HG02763 (cell line): ENCODE measurements at regions not wholly inside any gene's neighbourhood (a gene's known extent, or its start where the extent isn't known, plus 50 kb on each side); places are given as distances from the start of the nearest gene placed in this dataset.

Experiments used
- ATAC-seq: cut with Tn5 transposase; IDR thresholded peaks from one replicate; pipeline ENCODE4 v1.9.1; 2021; ENCODE audit warnings: mild to moderate bottlenecking, moderate library complexity; ENCODE audit not compliant: unreplicated experiment

DNA sequence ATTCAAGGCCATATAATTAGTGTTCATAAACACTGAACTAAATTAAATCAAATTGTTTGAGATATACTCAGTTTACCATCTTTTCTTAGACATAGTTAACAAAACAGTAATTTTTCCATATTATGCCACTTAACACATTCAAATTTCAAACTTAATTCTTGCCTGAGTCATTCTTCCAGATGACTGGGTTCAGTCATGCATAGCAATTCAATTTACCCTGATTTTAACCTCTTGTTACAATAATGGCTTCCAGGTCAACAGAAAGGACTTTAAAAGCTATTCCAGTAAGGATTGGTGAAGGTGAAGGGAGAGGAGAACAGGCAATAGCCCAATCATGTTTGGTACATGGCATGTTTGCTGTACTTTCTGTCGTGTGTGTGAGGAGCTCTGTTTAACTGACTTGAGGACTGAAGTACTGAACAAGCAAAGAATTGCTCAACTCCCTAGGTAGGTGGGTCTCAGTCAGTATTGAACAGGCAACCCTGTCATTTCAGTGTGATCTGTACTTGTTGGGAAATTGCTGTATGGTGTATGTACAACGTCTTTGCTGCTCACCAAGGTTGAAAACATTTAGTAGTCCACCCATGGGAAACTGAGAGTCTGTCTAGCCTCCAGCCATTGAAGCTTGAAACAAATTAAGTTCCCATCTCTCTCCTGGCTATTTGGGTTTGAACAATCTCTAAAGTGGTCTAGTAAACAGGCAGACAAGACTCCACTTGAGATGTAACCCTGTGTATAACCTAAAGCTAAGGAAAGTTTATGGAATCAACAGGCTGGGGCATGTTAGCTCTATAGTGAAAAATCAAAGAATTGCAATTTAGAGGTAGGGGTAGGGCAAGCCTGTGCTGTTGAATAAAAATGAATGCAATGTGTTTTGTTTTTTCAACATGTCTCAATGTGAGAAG, 327.2 kb downstream of the BTG1 start:
- ATAC-seq = no peak

DNA sequence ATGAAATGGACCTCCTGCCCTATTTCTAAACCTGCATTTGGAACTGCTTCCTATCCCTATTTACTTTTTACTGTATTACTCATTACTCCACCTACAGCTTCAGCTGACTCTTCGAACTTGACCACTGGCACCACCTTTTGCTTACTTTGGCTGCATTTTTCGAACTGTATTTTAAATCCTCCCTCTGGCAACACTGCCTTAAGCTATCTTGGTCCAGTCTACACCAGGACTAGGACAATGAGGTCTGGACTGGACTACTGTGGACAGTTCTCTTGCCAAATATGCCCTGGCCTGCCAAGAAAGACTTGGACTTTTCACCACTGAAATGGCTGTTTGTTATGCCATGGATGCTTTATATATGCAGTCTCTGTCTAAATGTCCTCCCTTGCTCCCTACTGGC, 328.1 kb downstream of the BTG1 start:
- no peak for ATAC-seq

DNA sequence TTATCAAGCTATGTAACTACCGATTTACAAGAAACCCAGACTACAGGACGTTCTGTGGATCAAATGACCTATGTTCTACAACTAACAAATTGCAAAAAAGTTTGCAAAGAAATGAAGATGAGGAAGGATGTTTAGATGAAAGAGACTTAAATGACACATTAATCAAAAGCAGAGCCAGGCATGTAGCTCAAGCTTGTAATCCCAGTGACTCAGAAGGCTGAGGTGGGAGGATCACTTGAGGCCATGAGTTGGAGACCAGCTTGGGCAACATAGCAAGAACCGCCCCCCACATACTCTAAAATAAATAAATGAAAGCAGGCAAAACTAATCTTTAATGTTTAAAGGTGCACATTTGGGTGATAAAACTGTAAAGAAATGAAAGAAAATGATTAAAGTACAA, 331.9 kb downstream of the BTG1 start:
- no peak for ATAC-seq

DNA sequence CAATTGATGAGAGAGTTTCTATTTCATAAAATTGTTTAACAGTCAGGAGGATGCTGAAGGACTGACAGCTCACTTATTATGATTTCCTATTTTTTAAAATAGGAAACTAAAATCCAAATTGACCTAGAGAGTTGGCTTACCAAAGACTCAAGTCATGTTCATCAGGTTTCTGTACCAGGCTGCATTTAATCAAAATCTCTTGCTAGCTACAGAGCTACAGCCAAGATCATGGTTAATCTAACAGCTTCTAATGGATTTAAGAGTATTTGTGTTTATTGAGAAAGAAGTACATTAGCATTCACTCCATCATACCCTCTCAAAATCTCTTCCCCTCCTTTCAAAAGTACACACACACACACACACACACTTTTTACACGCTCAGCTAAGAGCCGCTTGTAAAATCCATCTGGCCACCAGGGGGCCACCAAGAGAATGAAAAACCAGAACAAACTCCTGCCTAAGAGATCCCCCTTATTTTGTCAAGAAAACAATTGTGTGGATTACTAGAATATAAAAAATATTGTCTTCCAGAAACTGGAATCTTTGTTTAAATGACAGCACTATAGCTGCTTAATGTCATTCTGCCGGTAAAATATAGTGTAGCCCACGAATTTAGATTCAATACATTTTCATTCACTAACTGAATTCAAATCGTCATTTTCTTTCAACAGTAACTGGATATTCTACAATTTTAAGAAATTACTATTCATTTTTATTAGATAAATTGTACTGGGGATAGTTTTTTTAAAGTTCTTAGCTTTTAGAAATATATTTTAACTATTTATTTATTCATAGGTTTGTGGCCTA, 334.0 kb downstream of the BTG1 start:
- ATAC-seq = peak; percentile 84

DNA sequence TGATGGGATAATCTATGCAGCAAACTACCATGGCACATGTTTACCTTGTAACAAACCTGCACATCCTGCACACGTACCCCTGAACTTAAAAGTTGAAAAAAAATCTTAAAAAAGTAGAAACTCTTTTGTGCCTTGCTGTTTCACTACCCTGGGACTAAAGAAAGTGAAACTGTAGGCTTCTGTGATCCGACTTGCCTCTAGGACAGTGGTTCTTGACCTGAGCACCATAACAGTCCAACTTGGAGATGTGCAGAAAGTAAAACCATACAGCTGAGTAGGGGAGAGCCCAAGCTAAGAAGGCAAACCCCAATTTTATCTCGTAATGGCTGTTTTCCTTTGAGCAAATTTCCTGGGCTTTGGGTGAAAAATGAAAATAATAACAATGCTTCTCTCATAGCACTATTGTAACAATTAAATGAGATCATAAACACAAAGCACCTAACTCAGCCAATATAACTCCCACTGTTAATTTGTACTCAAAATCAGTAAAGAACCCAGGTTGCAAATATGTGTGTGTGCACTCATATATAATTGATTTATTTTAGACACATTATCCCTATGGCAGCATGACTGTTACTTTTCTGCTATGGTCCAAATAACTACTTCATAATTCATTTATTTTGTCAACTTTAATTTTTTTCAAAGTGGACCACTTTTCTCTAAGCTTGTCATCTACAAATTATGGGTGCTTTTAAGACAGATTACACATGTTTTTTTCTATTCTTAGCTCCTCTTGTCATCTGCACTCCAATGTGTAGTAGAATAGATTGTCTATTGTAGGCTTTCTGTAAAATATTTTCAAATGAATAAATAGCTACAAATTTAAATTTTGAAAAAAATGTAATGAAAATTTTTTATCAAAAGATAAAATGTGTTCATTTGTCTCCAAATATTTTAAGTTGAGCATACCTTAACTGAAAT, 334.9 kb downstream of the BTG1 start:
- ATAC-seq = no peak

DNA sequence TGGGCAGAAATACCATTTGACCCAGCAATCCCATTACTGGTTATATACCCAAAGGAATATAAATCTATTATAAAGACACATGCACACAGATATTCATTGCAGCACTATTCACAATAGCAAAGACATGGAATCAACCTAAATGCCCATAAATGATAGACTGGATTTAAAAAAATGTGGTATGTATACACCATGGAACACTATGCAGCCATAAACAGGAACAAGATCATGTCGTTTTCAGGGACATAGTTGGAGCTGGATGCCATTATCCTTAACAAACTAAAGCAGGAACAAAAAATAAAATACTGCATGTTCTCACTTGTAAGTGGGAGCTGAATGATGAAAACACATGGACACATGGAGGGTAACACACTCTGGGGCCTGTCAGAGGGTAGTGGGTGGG, 335.6 kb downstream of the BTG1 start:
- no peak for ATAC-seq

DNA sequence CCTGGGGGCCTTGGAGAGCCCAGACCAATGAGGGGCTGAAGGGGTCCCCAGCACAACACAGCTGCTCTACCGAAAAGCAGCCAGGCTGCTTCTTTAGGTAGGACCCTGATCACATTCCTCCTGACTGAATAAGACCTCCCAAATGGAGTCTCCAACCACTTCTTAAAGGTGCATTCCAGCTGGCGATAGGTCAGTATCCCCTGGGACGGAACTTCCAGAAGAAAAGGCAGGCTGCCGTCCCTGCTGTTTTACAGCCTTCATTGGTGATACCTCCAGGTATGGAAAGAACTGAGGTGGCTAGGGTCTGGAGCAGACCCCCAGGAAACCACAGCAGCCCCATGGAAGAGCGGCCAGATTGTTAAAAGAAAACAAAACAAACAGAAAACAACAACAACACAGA, 340.6 kb downstream of the BTG1 start:
- ATAC-seq = no peak

DNA sequence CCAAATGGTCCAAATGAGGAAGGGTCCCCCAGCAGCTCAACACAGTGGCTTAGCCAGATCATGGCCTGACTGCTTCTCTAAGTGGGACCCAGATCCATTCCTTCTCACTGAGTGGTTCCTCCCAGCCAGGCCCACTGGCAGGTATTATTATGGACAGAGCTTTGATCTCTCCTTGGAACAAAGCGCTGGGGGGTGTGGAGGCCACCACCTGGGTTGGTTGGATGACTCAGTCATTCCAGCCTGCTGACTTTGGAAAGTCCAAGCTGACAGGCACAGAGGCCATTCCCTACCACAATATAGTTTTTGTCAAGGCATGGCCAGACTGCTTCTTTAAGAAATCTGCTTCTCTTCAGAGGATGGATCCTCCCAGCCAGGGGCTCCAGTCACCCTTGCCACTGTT, 341.1 kb downstream of the BTG1 start:
- no peak for ATAC-seq

DNA sequence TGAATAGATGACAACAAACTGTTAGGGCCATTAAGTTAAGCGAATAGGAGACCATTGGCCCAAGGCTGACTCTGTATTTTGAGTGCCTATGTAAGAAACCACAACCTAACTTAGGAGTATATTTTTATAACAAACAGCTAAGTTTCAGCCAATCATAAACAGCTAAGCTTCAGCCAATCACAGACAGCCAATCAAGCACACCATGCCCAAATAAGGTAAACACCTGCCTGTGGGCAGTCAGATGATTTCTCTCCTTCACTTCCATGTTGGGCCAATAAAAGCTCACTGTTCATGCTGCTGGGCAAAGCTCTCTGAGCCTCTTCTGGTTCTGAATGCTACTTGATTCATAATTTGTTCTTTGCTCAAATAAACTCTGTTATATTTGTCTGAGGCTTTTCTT, 344.6 kb downstream of the BTG1 start:
- ATAC-seq = no peak

DNA sequence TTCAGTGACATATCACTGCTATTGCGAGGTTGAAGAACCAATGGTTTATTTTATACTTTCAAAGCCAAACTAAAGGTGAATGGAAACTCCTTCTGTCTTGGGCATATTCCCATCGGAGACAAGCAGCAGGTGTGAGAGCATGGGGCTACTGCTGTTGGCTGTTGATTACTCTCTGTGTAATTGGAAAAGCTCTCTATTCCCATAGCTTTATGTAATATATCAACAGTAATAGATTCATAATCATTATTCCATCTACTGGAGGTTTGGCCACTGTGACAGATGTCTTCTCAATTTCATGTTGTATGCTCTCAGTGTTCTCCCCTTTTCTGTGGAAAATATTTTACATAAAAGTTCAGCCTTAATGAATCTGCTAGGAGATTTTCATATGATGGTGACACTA, 352.0 kb downstream of the BTG1 start:
- no peak for ATAC-seq

DNA sequence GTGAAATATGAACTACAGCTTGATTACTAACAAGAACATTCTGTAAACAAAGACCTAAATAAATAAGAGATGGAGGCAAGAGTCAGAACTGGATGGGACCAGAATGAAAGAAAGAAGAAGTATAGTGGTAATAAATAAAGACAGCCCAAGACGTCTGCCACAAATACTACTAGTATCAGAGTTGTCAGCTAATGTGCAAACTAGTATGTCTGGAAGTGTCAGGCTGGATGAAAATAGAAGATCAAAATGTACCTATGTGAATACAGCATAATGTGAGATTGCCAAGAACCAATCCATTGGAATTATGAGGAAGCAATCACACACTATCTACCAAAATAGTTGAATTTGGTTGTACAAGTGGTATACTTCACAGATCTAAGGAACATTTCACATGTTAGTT, 353.0 kb downstream of the BTG1 start:
- no peak for ATAC-seq

DNA sequence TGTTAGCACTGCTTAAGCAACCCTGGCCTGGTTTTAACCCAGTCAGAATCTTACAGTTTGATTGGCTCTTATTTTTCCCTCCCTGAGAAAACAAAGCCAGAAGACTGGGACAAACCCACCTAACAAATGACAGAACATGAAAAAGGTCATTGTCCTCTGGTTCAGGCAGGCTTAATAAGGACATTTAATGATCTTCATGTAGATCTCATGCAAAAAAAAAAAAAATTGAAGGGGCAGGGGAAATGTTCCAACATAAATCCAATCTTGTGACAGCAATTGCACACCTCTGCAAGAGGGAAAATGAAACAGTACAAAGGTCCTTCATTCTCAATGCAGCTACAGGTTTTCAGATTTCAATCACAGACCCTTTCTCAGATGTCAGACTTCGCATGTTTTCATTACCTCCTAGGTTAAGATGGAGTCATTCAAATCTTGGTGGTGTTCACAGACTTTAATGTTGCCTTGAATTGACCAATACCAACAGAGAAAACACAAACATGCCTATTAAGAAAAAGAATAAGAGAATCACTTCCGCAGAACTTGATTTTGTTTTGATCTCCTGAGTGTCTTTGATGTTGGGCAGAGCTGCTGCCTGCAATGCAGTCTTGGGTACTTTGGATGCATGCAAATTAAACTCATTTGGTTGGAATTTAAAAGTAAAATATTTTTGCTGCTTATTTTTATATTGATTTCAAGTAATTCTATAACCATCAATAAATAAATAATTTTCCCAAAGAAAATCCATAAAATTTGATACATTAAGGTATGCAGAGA, 359.0 kb downstream of the BTG1 start:
- no peak for ATAC-seq

DNA sequence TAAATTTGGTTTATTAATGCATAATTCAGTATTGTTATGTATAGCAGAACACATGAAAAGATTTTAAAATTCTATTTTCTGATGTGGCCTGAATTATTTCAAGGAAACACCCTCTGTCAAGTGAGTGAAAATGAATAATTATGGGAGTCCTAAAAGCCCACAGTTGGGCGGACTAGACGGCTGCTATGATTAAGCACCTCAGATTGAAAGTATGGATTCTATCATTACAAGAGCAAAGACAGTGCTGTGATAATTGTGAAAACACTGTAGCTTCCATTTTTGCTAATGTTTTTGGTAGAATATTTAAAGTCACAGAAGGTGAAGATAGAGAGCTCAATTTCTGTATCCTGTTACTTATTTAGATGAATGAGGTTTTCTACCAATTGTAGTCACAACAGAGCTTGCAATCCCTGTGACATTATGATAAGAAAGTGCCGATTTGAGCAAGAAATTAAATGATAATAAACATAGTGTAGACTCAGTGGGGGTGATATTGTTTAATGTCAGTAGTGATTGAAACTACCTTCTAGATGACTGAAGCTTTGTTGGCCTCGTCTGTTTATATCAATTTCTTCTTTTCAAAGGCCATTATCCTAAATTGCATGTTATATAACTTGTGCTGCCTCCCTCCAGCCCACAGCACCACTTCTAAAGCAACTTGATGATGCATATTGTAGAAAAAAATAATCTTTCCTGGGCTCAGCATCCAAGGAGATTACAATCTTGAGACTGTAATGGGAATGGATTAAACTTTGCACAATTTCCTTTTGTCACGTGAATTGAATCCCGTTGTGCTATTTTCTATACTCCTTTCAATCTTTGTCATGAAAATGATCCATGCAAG, 359.8 kb downstream of the BTG1 start:
- no peak for ATAC-seq

DNA sequence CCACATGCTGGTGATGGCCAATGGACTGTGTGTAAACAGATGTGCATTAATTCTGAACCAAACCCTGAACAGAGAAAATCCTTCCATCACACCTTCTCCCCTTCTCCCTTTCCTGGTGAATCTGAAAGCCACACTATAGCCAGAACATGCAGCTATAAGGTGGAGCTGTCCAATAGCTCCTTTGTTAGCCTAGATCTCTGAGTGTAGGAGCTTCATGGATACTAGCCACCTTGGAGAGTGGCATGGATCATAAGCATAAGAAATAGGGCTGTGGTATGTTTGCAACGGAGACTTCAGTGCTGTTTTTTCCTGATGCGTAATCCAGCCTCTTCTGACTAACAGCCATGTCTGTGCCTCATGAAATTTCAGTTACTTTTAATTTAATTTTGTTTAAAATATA, 364.5 kb downstream of the BTG1 start:
- no peak for ATAC-seq

DNA sequence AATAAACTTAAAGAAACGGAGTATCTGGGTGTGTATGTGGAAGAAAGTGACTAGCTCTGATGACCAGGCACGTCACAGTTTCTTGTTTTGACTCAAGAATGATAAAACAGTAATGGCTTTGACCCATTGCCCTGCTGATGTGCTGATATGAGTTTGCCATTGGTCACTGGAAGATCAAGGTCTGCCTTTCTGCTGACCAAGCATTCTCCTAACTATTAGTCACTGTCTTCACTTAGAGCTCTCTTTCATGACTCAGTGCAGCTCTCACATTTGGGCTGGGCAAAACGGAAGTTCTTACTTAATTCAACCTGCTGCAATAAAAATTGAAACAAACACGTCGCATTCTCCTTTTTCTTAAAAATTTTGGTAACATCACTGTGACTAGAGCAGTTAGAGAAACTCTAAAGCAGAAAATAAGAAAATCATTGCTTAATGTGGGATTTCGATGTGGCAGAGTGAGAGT, 366.7 kb downstream of the BTG1 start:
- ATAC-seq = peak; percentile 93

DNA sequence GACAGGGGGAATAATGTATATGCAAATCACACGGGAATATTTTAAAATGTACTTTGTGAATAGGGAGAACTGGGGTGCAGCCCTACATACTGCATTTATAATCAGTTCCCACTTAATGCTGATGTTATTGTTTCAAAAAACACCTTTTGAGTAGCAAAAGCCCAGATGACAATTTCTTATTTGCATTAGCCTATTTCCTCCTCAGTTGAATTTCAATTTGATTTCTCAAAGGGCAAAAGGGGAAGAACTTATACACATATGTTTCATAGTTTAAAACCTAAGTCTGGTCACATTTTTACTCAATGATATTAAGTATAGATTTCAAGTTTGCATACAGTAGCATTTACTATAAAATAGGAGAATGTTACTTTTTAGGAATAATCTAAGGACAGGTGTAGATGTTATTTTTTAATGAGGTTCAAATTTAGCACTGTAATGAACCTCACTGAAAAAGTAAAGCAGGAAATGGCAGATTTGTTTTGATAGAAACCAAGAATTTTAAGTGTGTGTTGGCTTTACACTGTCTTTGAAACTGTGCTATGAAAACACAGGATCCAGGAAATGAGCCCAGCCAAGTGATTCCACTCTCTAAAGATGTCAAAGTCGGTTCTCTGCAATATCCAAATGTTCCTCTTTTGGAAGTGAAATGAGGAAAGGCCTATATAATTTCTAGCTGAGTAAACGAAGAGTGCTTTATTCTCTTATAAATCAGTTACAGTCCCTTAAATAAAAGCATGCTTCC, 367.4 kb downstream of the BTG1 start:
- peak; percentile 47 for ATAC-seq

DNA sequence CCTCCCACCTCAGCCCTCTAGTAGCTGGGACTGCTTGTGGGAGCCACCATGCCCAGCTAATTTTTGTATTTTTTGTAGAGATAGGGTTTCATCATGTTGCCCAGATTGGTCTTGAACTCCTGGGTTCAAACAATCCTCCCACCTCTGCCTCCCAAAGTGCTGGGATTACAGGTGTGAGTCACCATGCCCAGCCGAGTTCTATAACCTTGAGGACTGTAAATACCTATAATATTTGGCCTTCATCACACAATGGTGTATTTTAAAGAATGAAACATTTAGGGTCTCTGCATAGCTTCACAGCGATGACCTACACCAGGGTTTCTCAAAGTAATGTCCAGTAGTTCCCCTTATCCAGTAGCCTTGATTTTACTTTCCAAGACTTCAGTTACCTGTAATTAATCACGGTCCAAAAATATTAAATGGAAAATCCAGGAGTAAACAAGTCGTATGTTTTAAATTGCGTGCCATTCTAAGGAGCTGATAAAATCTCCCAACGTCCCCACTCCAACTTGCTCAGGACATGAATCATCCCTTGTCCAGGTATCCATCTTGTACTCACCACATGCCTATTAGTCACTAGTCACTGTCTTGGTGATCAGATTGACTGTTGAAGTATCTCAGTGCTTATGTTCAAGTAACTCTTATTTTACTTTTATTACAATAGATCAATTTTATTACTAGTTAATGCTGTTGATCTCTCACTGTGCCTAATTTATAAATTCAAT, 368.2 kb downstream of the BTG1 start:
- ATAC-seq = no peak

DNA sequence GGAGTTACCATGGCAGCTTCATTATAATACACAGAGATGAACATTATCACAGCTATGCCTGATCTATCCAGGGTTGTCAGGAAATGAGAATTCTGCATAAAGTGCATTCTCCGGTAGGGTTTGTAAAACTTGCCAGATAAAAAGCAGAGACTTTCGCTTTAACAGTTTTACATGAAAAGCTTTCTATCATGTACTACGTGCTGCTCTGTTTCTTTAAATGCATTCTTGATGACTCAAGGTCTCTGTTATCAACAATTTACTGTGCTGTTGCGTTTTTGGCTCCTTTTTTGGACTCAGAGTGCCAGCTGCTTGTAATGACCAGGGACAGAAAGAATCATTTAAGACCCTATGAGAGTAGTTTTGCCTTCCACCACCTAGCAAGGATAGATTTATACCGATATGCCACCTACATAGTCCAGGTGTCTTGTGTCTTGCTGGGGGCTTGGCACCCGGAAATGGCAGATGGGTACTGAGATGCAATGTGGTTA, 371.2 kb downstream of the BTG1 start:
- no peak for ATAC-seq
